ENCODE measurements at regions not wholly inside any gene's neighbourhood (a gene's known extent, or its start where the extent isn't known, plus 50 kb on each side); places are given as distances from the start of the nearest gene placed in this dataset.

- no peaks in the 10 kb centered on the region for H3K36me3 ChIP-seq (ENCODE audit: control insufficient read depth, insufficient read depth, low read length)
- DNase-seq (ENCODE audit: extremely low read depth, insufficient read length), result peak; percentile 37
- no peak overlapping the region for H3K4me3 ChIP-seq (replicated peaks; ENCODE audit: low read depth, low read length)
- no peak for TF ChIP-seq CTCF (IDR thresholded peaks at IDR 0.05; ENCODE audit: insufficient read depth, low read length, poor library complexity, severe bottlenecking)
- no peaks in the 10 kb centered on the region for H3K27me3 ChIP-seq (replicated peaks; ENCODE audit: control insufficient read depth, insufficient read depth, low read length)
These were observed 195.5 kb upstream of the DUSP10 start for GRCh38 chr1:221937155-221937953.

- no peaks in the 10 kb centered on the region for H3K36me3 ChIP-seq (ENCODE audit: control insufficient read depth, insufficient read depth, low read length)
- no peaks in the 10 kb centered on the region for H3K27me3 ChIP-seq (replicated peaks; ENCODE audit: control insufficient read depth, insufficient read depth, low read length)
- DNase-seq (ENCODE audit: extremely low read depth, insufficient read length), result no peak
- TF ChIP-seq CTCF (IDR thresholded peaks at IDR 0.05; ENCODE audit: insufficient read depth, low read length, poor library complexity, severe bottlenecking), result no peak
- H3K4me3 ChIP-seq (replicated peaks; ENCODE audit: low read depth, low read length), result no peak overlapping the region
These were observed 191.9 kb upstream of the DUSP10 start for GRCh38 chr1:221933814-221934213.

GRCh38 chr1:221926441-221926840 is 184.6 kb upstream of the DUSP10 start:
- Histone ChIP-seq H3K27me3 (replicated peaks; ENCODE audit: control insufficient read depth, insufficient read depth, low read length) (no peaks in the 10 kb centered on the region), H3K36me3 (ENCODE audit: control insufficient read depth, insufficient read depth, low read length) (no peaks in the 10 kb centered on the region), H3K4me3 (replicated peaks; ENCODE audit: low read depth, low read length) (no peak overlapping the region)
- no peak for TF ChIP-seq CTCF (IDR thresholded peaks at IDR 0.05; ENCODE audit: insufficient read depth, low read length, poor library complexity, severe bottlenecking)
- DNase-seq (ENCODE audit: extremely low read depth, insufficient read length), result no peak

GRCh38 chr1:221925947-221926346 is 184.1 kb upstream of the DUSP10 start:
- no peak for TF ChIP-seq CTCF (IDR thresholded peaks at IDR 0.05; ENCODE audit: insufficient read depth, low read length, poor library complexity, severe bottlenecking)
- Histone ChIP-seq H3K4me3 (replicated peaks; ENCODE audit: low read depth, low read length) (no peak overlapping the region), H3K27me3 (replicated peaks; ENCODE audit: control insufficient read depth, insufficient read depth, low read length) (no peaks in the 10 kb centered on the region), H3K36me3 (ENCODE audit: control insufficient read depth, insufficient read depth, low read length) (no peaks in the 10 kb centered on the region)
- no peak for DNase-seq (ENCODE audit: extremely low read depth, insufficient read length)

- TF ChIP-seq CTCF (IDR thresholded peaks at IDR 0.05; ENCODE audit: insufficient read depth, low read length, poor library complexity, severe bottlenecking), result no peak
- H3K27me3 ChIP-seq (replicated peaks; ENCODE audit: control insufficient read depth, insufficient read depth, low read length), result no peaks in the 10 kb centered on the region
- DNase-seq (ENCODE audit: extremely low read depth, insufficient read length), result no peak
- H3K4me3 ChIP-seq (replicated peaks; ENCODE audit: low read depth, low read length), result no peak overlapping the region
- H3K36me3 ChIP-seq (ENCODE audit: control insufficient read depth, insufficient read depth, low read length), result no peaks in the 10 kb centered on the region
These were observed 182.2 kb upstream of the DUSP10 start for GRCh38 chr1:221923929-221924598.

All from GM06990 (cell line).